AG04450 (cell line): ENCODE measurements at regions not wholly inside any gene's neighbourhood (a gene's known extent, or its start where the extent isn't known, plus 50 kb on each side); places are given as distances from the start of the nearest gene placed in this dataset.
"Not testable (repeated sequence)": the region's sequence is repeated elsewhere in the genome, so short reads cannot be mapped to it uniquely, and the experiment has no call there.

Source experiments
- CTCF ChIA-PET: fragments of 300-600, 350-600 bp; formaldehyde crosslinking; extraction: SDS; loops from one replicate; lab custom pipeline; 2022; ENCODE audit warnings: antibody characterized with exemption, inconsistent platforms; lab: Charles Lee
- POLR2A ChIA-PET: fragments of 350-600 bp; formaldehyde crosslinking; extraction: SDS; loops from one replicate; lab custom pipeline; 2021; ENCODE audit warnings: antibody characterized with exemption, inconsistent platforms; lab: Yijun Ruan, JAX
- DNase-seq: peaks from one replicate; pipeline ENCODE4 v3.0.0-alpha.2; 2011; ENCODE audit warnings: low read depth, low spot score
- H3K27ac ChIP-seq: one replicate; pipeline ENCODE4 v1.5.1; 2012; ENCODE audit warnings: low read depth, low read length, control low read depth
- H3K27me3 ChIP-seq: one replicate; pipeline ENCODE4 v1.6.0; 2012; ENCODE audit warnings: low read length; ENCODE audit not compliant: control insufficient read depth, insufficient read depth
- H3K4me3 ChIP-seq: 2 replicates; pipeline ENCODE4 v1.5.1; 2011; ENCODE audit warnings: mild to moderate bottlenecking, low read depth, low read length, control low read depth
- H3K9me3 ChIP-seq: 2 replicates; pipeline ENCODE4 v1.5.1; 2012; ENCODE audit warnings: low read length; ENCODE audit not compliant: control insufficient read depth, insufficient read depth
- TF ChIP-seq, protein P1 (sequence below): IDR thresholded peaks from 2 replicates; pipeline ENCODE4 v1.5.1; 2011; ENCODE audit warnings: low read depth, low read length, control low read depth, inconsistent platforms

GRCh38 chr7:67346876-67347275, 350.2 kb downstream of the TYW1 start:
- ChIA-PET POLR2A (no interaction called here), CTCF (no interaction called here)
- TF ChIP-seq, protein P1, sequence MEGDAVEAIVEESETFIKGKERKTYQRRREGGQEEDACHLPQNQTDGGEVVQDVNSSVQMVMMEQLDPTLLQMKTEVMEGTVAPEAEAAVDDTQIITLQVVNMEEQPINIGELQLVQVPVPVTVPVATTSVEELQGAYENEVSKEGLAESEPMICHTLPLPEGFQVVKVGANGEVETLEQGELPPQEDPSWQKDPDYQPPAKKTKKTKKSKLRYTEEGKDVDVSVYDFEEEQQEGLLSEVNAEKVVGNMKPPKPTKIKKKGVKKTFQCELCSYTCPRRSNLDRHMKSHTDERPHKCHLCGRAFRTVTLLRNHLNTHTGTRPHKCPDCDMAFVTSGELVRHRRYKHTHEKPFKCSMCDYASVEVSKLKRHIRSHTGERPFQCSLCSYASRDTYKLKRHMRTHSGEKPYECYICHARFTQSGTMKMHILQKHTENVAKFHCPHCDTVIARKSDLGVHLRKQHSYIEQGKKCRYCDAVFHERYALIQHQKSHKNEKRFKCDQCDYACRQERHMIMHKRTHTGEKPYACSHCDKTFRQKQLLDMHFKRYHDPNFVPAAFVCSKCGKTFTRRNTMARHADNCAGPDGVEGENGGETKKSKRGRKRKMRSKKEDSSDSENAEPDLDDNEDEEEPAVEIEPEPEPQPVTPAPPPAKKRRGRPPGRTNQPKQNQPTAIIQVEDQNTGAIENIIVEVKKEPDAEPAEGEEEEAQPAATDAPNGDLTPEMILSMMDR = no peak
- peaks cover 4% of the 10 kb centered on the region; the same call in 1 of the 2 replicates for H3K9me3 ChIP-seq
- no peaks in the 10 kb centered on the region for H3K27me3 ChIP-seq
- H3K27ac ChIP-seq = no peak overlapping the region
- no peak overlapping the region for H3K4me3 ChIP-seq
- no peak for DNase-seq

DNA sequence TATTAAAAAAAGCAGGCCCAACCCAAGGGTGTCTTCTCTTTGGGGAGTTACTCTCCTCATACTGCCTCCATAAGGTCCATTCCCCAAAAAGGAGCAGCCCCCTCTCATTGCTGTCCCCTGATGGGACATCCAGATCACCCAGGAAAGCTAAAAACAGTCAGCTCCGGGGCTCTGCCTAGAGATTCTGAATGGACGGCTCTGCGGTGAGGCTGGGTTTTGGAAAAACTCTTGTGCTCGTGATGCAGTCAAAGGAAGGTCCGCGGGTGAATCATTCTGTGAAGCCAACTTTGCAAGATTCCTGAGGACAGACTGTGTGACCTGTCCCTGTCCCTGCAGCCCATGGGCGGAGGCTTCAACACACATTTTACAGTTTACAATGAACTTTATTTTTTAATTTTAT, 351.5 kb downstream of the TYW1 start:
- TF ChIP-seq, protein P1 = no peak

GRCh38 chr7:67357653-67358052, 361.0 kb downstream of the TYW1 start:
- H3K27me3 ChIP-seq, H3K27ac ChIP-seq, H3K4me3 ChIP-seq, DNase-seq, CTCF ChIA-PET: not testable (repeated sequence)
- peaks cover 14% of the 10 kb centered on the region for H3K9me3 ChIP-seq
- POLR2A ChIA-PET = interaction anchor here (0.6 kb wide), 1 partner anchor 9 kb away, joined by 3 read pairs; no protein-coding TSS in a partner anchor

More for the DNA sequence above, 351.5 kb downstream of the TYW1 start:
- no peak for DNase-seq
- H3K27me3 ChIP-seq = no peaks in the 10 kb centered on the region
- CTCF ChIA-PET = no interaction called here
- H3K4me3 ChIP-seq = no peak overlapping the region
- no peak overlapping the region for H3K27ac ChIP-seq
- POLR2A ChIA-PET = no interaction called here
- peaks cover 4% of the 10 kb centered on the region; the same call in 1 of the 2 replicates for H3K9me3 ChIP-seq

DNA sequence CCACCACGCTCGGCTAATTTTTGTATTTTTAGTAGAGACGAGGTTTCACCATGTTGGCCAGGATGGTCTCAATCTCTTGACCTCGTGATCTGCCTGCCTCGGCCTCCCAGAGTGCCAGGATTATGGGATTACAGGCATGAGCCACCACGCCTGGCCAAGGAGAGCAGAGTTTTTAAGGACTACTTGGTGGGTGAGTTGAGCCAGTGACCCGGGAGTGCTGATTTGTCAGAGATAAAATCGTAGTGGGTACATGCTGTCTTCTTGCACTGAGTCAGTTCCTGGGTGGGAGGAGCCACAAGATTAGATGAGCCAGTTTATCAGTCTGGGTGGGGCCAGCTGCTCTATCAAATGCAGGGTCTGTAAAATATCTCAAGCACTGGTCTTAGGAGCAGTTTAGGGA, 361.7 kb downstream of the TYW1 start:
- H3K27ac ChIP-seq, DNase-seq, H3K4me3 ChIP-seq, CTCF ChIA-PET, POLR2A ChIA-PET, H3K27me3 ChIP-seq: not testable (repeated sequence)
- peaks cover 14% of the 10 kb centered on the region for H3K9me3 ChIP-seq

DNA sequence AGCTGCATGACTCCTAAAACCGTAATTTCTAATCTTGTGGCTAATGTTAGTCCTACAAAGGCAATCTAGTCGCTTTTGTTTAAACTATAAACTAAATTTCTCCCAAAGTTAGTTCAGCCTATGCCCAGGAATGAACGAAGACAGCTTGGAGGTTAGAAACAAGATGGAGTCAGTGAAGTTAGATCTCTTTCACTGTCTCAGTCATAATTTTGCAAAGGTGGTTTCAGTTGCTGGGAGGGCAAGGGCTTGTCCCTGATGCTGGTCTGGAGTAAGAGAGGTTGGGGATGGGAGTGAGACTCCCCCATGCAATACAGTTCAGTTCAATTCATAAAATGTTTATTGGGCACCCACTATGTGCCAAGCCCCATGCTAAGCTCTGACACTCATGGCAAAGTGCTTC, 362.1 kb downstream of the TYW1 start:
- H3K9me3 ChIP-seq = peaks cover 14% of the 10 kb centered on the region
- H3K27me3 ChIP-seq, H3K27ac ChIP-seq, CTCF ChIA-PET, DNase-seq, H3K4me3 ChIP-seq: not testable (repeated sequence)
- POLR2A ChIA-PET = interaction anchor here (0.7 kb wide), 1 partner anchor 225 kb away, joined by 4 read pairs; no protein-coding TSS in a partner anchor

DNA sequence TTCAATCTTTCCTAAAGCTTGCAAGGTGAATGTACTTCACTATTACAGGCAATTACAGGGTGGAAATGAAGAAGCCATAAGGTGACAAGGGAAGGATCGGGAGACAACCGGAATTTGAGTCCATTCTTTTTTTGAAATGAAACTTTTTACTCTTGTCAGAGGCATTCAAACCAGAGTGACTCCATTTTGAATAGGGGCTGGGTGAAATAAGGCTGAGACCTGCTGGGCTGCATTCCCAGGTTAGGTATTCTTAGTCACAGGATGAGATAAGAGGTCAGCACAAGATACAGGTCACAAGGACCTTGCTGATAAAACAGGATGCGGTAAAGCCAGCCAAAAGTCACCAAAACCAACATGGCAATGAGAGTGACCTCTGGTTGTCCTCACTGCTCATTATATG, 363.3 kb downstream of the TYW1 start:
- Histone ChIP-seq H3K27me3 (no peaks in the 10 kb centered on the region), H3K4me3 (no peak overlapping the region), H3K27ac (no peak overlapping the region), H3K9me3 (peaks cover 14% of the 10 kb centered on the region)
- TF ChIP-seq, protein P1 = no peak
- ChIA-PET CTCF (no interaction called here), POLR2A (no interaction called here)
- DNase-seq = no peak
